ENCODE measurements at regions not wholly inside any gene's neighbourhood (a gene's known extent, or its start where the extent isn't known, plus 50 kb on each side); places are given as distances from the start of the nearest gene placed in this dataset.

DNA sequence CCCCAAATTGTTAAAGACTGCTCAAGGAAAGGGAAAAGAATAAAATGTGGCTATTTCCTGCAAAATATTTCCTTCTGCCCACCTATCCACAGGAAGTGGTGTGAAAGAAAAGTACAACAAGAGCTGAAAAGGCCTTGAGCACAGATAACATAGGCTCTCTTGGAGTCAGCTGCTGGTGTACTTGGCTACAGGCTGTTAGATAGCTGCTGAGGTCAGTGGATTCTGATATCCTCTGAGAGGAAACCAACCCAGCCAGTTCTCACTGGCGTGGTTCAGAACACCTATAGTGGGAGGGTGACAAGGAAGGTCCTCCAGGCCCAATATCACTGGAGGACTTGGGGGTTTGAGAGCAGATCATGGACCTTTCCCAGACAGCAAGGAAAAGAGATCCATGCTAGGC is 124.4 kb upstream of the GAP43 start:
- TF ChIP-seq, protein P1, sequence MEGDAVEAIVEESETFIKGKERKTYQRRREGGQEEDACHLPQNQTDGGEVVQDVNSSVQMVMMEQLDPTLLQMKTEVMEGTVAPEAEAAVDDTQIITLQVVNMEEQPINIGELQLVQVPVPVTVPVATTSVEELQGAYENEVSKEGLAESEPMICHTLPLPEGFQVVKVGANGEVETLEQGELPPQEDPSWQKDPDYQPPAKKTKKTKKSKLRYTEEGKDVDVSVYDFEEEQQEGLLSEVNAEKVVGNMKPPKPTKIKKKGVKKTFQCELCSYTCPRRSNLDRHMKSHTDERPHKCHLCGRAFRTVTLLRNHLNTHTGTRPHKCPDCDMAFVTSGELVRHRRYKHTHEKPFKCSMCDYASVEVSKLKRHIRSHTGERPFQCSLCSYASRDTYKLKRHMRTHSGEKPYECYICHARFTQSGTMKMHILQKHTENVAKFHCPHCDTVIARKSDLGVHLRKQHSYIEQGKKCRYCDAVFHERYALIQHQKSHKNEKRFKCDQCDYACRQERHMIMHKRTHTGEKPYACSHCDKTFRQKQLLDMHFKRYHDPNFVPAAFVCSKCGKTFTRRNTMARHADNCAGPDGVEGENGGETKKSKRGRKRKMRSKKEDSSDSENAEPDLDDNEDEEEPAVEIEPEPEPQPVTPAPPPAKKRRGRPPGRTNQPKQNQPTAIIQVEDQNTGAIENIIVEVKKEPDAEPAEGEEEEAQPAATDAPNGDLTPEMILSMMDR (IDR thresholded peaks at IDR 0.05), result no peak
- no peak for TF ChIP-seq POLR2AphosphoS5 (IDR thresholded peaks at IDR 0.05)
